Uterus (tissue), 3 donors: ENCODE measurements at regions not wholly inside any gene's neighbourhood (a gene's known extent, or its start where the extent isn't known, plus 50 kb on each side); places are given as distances from the start of the nearest gene placed in this dataset.
"Not testable (repeated sequence)": the region's sequence is repeated elsewhere in the genome, so short reads cannot be mapped to it uniquely, and the experiment has no call there.

Source experiments
- DNase-seq, 2 donors: peaks; one replicate each; pipeline ENCODE4 v3.0.0-alpha.2; 2019 to 2020
- H3K27ac ChIP-seq, 2 donors: fragments of 200-600 bp; sonication (generic); 1 replicate in 1 of 2; 2 replicates in 1 of 2; pipeline ENCODE4 v1.5.1; 2016 to 2018
- H3K27me3 ChIP-seq, 2 donors: fragments of 200-600 bp; sonication (generic); one replicate each; pipeline ENCODE4 v1.5.1; 2018 to 2019; ENCODE audit warnings: control low read depth in 1 of 2
- H3K36me3 ChIP-seq, 2 donors: fragments of 200-600 bp; sonication (generic); one replicate each; pipeline ENCODE4 v1.5.1; 2019; ENCODE audit warnings: control low read depth in 1 of 2
- H3K4me1 ChIP-seq, 2 donors: fragments of 200-600 bp; sonication (generic); one replicate each; pipeline ENCODE4 v1.5.1; 2018 to 2019; ENCODE audit warnings: control low read depth in 1 of 2
- H3K4me3 ChIP-seq, 2 donors: fragments of 200-600 bp; sonication (generic); 1 replicate in 1 of 2; 2 replicates in 1 of 2; pipeline ENCODE4 v1.5.1; 2018 to 2019; ENCODE audit warnings: mild to moderate bottlenecking in 1 of 2
- H3K9me3 ChIP-seq, 2 donors: fragments of 200-600 bp; sonication (generic); one replicate each; pipeline ENCODE4 v1.5.1; 2019; ENCODE audit warnings: control low read depth in 1 of 2
- CTCF ChIP-seq, 4 experiments: fragments of 200-600 bp in 2 of 4; fragments of 450-650 bp in 2 of 4; sonication (generic) in 2 of 4; IDR thresholded peaks; one replicate each; pipeline ENCODE4 v1.5.1; 2016 to 2019; ENCODE audit warnings: antibody characterized with exemption in 4 of 4, mild to moderate bottlenecking in 2 of 4, moderate library complexity in 1 of 4
- POLR2A ChIP-seq, 2 donors: fragments of 450-650 bp; IDR thresholded peaks; one replicate each; pipeline ENCODE4 v1.6.1; 2016; ENCODE audit warnings: antibody characterized with exemption in 2 of 2, mild to moderate bottlenecking in 1 of 2, moderate library complexity in 1 of 2
- intact Hi-C: fragments of 100-400 bp; cut with DNase I; formaldehyde crosslinking; loops from one replicate; pipeline ENCODE4 v1.15.1; 2023; ENCODE audit warnings: low total_unique reads
- donor health status: DM: yes; HTN: yes; CAD: no.

- DNase-seq, result no peak
- Histone ChIP-seq H3K4me3 (no peak overlapping the region), H3K27me3 (no peaks in the 10 kb centered on the region), H3K27ac (no peak overlapping the region), H3K4me1 (no peaks in the 10 kb centered on the region), H3K36me3 (no peaks in the 10 kb centered on the region), H3K9me3 (no peaks in the 10 kb centered on the region)
- intact Hi-C loops, result no loop called here
- no peak for TF ChIP-seq POLR2A (IDR thresholded peaks at IDR 0.05)
- no peak for TF ChIP-seq CTCF (IDR thresholded peaks at IDR 0.05)
These were observed 347.7 kb downstream of the POM121L12 start for GRCh38 chr7:53383131-53383530.

GRCh38 chr7:53385239-53385638, 349.8 kb downstream of the POM121L12 start:
- DNase-seq, H3K27ac ChIP-seq, intact Hi-C loops, H3K4me1 ChIP-seq, H3K9me3 ChIP-seq, H3K4me3 ChIP-seq, H3K27me3 ChIP-seq, H3K36me3 ChIP-seq: not testable (repeated sequence)

- Histone ChIP-seq H3K4me1 (no peaks in the 10 kb centered on the region), H3K27me3 (no peaks in the 10 kb centered on the region), H3K27ac (no peak overlapping the region), H3K36me3 (no peaks in the 10 kb centered on the region), H3K4me3 (no peak overlapping the region), H3K9me3 (no peaks in the 10 kb centered on the region)
- DNase-seq, result no peak
- TF ChIP-seq CTCF (IDR thresholded peaks at IDR 0.05), result no peak
- TF ChIP-seq POLR2A (IDR thresholded peaks at IDR 0.05), result no peak
- intact Hi-C loops, result no loop called here
These were observed 352.1 kb downstream of the POM121L12 start for GRCh38 chr7:53387515-53387914.

- Histone ChIP-seq H3K27ac (no peak overlapping the region), H3K27me3 (no peaks in the 10 kb centered on the region), H3K4me3 (no peak overlapping the region), H3K9me3 (no peaks in the 10 kb centered on the region), H3K4me1 (no peaks in the 10 kb centered on the region), H3K36me3 (no peaks in the 10 kb centered on the region)
- TF ChIP-seq CTCF (IDR thresholded peaks at IDR 0.05) (no peak), POLR2A (IDR thresholded peaks at IDR 0.05) (no peak)
- no peak for DNase-seq
- intact Hi-C loops, result no loop called here
These were observed 362.5 kb downstream of the POM121L12 start for GRCh38 chr7:53397911-53398310.

DNA sequence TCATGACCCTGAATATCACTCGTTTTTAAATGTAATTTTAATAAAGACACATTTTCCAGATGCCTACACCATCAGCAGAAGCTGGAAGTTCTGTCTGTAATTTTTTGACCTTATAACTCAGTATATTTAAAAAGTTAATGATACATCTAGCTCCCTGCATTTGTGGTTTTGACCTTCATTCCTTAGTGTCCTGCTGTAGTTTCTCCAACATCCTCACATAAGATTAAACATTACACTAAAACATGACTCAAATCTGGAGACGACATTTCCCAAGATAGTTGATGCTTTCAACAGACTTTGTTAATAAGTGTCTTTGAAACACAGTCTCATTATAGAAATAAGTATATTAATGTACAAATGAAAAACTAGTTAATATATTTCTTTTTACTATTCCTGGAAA, 363.1 kb downstream of the POM121L12 start:
- no peak for TF ChIP-seq CTCF (IDR thresholded peaks at IDR 0.05)
- TF ChIP-seq POLR2A (IDR thresholded peaks at IDR 0.05), result no peak
- H3K36me3 ChIP-seq, result no peaks in the 10 kb centered on the region
- no peaks in the 10 kb centered on the region for H3K27me3 ChIP-seq
- H3K27ac ChIP-seq, result no peak overlapping the region
- no peaks in the 10 kb centered on the region for H3K4me1 ChIP-seq
- intact Hi-C loops, result no loop called here
- no peaks in the 10 kb centered on the region for H3K9me3 ChIP-seq
- no peak overlapping the region for H3K4me3 ChIP-seq
- DNase-seq, result no peak

- no peak overlapping the region for H3K4me3 ChIP-seq
- H3K27me3 ChIP-seq, result no peaks in the 10 kb centered on the region
- no peaks in the 10 kb centered on the region for H3K4me1 ChIP-seq
- intact Hi-C loops, result no loop called here
- no peak for DNase-seq
- H3K27ac ChIP-seq, result no peak overlapping the region
- H3K9me3 ChIP-seq, result no peaks in the 10 kb centered on the region
- no peaks in the 10 kb centered on the region for H3K36me3 ChIP-seq
- TF ChIP-seq CTCF (IDR thresholded peaks at IDR 0.05) (no peak), POLR2A (IDR thresholded peaks at IDR 0.05) (no peak)
These were observed 377.6 kb downstream of the POM121L12 start for GRCh38 chr7:53413021-53413420.
